HCEC 1CT (cell line): ENCODE measurements at regions not wholly inside any gene's neighbourhood (a gene's known extent, or its start where the extent isn't known, plus 50 kb on each side); places are given as distances from the start of the nearest gene placed in this dataset.

ENCODE experiments used
- DNase-seq: peaks from one replicate; pipeline ENCODE4 v3.0.0-alpha.2; 2017

DNA sequence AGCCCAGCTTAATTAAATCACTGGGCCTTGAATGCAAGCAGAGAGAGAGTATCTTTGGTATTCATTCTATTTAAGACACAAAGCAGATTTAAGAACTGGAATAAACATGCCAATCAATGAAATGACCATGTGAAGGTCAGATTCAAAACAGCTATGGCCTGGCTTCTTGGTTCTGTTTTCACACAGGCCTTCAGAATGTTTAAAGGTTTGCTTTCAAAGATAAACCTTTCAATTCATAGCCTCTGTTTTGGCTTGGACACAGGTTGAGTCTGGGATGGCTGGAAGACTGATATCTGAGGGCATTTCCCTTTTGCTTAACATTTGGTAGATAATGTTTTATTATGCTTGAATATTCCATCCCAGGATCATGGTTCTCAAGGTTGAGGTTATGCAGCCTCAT, 244.4 kb upstream of the KBTBD8 start:
- DNase-seq, result no peak

DNA sequence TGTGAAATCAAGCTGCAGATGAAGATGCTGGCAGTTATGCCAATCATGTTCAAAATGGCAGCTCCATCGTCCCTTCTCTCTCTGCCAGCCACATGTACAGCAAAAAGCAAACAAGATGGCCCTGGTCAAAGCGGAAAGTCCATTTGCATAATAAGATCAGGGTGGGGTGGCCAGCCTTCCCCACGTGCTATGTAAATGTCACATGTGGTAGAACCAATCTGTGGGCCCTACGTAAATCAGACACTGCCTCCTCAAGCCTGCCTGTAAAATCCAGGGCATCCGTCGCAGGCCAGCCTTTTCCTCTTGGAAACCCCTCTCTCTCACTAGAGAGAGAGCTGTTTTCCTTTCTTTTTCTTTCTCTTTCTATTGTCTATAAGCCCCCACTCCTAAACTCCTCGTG, 243.5 kb upstream of the KBTBD8 start:
- no peak for DNase-seq

DNA sequence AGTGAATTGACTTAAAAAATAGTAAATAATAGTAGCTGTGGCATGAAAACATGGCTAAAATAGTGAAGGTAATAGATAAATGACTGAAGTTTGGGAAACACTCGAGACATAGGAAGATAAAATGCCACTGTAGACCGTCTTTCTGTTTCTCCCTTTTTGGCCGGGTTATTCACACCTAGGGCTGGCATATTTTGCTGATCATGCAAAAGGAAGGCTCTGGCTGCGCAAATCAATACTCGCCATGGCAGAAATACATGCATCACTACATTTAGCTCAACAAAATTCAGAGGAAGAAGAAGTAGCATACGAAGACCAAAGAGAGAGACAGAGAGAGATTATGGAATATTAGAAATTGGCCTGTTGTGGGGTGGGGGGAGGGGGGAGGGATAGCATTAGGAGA, 242.2 kb upstream of the KBTBD8 start:
- no peak for DNase-seq

DNA sequence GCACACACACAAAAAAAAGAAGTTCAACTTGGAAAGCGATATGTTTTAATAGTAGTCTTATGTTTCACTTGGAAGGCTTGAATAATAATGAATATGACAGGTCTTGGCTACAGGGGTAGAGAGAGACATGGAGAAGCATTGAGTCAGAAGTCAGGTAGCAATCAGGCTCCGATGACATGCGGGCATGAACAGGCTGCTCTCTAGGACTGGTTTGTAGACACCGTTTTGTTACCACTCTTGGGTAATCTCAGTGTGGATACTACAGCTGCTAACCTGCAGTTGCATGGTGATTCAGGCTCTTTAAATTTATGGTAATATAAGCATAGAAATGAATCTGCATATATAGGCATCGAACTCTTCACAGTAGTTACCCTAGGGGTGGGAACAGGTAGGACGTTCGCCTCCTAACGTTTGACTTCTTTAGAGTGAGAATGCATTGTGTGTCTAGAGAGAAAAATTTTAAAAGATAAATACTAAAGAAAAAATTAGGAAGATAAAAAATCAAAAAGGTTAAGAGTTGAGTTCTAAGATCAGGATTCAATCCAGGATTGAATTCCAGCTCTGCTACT, 241.6 kb upstream of the KBTBD8 start:
- DNase-seq, result no peak

DNA sequence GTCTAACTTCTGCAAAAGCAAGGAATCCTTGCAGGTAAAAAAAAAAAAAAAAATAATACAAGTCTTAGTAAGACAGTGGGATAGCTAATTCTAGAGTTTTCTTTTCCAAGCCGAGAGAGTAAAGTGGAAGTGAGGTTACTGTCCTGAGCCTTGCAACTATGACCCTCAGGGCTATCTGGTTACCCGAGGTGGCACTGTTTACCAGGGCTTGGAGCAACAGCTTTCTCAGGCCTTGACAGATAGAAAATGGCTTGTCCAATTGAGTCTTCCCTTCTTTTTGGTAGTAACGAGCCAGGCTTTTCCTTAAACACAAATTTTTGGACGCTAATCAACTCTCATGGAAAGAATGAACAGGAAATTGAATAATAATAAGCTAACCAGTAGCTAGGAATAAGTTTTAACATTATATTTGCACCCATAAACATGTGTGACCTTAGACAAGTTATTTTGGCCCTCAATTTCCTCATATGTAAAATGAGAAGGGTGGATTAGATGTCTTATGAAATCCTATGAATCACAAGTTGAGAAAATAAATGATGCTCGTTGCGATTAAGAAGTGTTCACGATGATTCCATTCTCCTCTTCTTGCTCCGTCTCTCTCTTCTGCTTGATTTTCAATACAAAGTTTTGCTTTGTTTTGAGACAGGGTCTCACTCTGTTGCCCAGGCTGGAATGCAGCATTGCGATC, 236.9 kb upstream of the KBTBD8 start:
- peak; percentile 86 for DNase-seq

DNA sequence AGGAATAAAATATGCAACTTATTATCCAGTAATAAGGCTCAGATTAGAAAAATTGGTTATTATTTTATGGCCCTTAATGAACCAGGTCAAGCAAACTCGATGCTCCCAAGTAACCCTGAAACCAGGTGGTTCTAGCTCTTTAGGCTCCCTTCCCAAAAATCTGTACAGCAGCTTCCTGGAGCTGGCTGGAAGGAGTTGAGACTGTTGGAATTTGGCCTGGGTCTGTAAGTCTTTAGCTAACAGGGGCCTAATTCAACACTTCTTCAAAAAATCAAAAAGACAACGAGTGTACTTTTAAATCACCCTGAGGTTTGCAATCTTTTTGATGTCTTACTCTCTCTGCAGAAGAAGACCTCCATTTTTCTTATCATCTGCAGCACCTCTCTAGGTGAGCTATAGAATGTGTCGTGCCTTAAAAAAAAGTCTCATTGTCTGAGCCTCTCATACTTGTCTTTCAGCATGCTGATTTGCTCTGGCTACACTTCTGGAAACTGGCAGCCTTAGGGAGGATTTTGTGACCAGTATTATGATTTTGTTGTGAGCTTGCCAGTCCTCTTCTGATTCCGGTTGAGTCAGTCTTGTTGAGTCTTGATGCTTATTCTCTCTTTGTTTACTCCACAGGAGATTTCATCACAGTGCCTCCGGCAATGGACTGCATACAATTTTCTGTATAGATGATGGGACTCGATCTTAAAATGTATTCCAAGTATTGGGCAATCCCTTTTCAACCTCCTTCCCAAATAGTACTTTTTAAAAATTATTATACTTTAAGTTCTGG, 235.0 kb upstream of the KBTBD8 start:
- peak; percentile 86 for DNase-seq

DNA sequence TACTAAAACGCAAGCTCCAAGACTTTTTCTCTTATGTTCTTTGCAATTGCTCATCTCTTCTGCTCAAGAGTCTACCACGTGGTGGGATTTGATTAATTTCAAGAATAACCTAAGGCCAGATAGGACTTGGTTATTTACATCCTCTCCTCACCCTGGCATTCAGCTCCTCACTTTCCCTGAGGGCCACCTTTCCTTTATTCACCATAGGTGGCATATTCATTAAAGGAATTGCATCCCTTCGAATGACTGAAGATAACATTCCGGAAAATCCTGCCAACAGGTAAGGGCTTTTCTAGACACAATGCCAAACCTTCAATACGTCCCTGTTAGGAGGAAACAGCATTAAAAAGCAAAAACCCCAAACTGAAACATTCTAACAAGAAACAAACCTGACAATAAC, 220.0 kb upstream of the KBTBD8 start:
- no peak for DNase-seq

DNA sequence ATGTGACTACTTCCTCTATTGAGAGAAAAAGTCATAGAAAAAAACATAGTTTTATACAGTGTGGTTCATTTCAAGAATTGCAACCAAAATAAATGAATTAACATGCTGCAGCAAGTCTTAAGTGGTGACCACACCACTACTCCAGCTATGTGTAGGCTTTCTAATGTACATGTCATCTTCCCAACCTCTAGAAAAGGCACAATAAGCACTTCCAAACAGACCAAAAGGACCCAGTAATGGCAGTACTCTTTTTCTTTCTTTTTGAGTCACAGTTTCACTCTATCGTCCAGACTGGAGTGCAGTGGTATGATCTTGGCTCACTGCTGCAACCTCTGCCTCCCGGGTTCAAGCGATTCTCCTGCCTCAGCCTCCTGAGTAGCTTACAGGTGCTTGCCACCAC, 219.3 kb upstream of the KBTBD8 start:
- no peak for DNase-seq

DNA sequence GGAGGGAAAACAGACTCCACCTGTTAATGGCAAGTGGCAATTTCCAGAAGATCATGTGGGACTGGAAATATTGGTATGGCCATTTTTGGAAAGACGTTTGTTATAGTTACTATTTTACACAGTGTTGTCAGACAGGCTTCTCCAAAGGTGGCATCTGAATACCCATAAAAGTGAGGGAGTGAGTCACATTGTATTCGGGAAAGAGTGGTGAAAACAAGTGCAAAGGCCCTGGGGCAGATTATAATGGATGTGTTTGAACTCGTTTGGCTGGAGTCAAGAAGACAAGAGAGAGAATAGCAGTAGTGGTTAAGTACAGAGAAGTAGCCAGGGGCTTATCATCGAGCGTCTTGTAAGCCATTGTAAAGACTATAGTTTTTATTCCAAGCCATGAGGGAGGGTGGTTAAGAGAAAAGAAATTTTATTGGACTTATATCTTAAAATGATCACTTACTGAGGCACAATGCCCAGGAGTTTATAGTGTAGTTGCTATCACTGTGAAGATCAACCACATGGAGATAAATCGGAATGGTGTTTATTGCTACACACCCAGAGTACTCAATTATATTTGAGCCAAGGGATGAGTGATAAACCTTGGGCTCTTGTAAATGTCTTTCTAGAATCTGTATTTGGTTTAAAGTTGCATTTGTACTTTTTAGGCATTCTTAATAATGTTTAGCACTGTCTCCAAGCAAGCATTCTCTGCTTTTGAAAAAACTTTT, 212.8 kb upstream of the KBTBD8 start:
- DNase-seq, result no peak

DNA sequence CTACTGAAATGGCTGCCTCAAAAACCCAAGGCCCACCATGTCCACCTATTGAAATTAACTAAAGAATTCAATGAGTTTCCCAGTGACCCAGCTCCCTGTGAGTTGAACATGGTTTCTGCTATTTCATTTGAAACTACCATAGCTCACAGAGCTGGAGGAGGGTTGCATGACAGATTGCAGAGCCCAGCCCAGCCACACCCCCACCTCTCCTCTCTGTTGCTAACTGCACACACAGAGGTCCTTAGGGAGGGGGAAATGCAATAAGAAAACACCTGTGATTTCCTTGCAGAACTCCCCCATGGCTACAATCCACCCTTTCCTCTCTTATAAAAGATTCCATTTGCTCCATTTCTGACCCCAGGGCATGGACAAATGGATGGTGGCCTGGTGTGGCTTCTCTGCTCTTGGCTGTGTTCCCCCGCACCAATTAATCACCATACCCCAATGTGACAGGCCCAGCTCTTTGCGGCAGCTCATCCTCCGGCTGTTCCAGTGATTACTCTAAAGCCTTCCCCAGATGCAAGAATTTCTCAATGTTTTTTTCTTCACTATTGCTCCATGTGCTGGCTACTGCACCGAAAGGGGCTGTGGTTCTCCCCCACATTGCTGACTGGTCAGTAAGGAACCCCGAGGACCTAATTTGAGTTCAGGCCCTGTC, 208.4 kb upstream of the KBTBD8 start:
- DNase-seq, result peak; percentile 52

DNA sequence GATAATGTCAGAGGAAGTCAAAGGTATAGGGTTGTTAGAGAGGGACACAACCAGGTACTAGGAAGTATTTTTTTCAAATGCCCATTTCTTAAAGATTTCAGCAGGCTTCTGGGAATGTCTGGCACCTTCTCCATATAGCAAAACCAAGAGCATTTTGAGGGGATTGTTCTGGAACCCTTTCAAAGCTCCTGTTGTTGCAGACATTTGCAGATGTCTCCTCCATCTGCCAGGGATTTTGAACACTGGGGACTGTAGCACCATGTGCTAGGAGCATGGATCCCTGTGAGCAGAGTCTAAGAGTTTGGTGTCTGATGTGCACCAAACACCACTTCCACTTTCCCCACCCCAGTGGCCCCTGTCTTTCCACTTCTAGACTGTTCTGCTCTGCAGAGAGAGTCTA, 206.0 kb upstream of the KBTBD8 start:
- DNase-seq, result no peak

DNA sequence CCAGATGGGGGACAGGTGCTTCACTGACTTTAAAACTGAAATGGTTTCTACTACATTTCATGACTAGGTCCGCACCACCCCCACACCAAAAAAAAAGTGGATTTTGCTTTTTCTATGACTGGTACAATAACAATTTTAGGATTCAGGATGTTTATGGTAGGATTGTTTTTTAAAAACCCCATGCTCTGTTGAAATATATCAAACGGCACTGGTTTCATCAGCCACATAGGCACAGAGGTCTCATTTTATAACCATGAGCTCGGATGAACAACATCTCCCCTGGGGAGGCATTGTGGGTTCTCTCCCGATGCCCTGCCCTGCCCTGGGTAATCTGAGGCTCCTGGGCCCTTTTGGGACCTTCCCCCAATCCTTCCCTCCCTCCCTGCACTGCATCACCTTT, 202.7 kb upstream of the KBTBD8 start:
- peak; percentile 91 for DNase-seq

DNA sequence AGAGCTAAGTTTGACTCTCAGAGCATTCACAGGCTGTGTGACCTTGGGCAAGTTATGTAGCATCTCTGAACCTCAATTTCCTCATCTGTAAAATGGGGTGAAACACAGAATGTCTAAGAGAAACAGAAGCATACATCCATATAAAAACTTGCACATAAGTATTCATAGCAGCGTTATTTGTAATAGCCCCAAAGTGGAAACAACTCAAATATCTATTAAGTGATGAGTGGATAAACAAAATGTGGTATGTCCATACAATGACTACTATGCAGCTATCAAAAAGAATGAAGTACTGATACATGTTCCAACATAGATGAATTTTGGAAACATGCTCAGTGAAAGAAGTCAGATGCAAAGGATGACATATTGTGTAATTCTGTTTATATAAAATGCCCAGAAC, 201.8 kb upstream of the KBTBD8 start:
- no peak for DNase-seq

DNA sequence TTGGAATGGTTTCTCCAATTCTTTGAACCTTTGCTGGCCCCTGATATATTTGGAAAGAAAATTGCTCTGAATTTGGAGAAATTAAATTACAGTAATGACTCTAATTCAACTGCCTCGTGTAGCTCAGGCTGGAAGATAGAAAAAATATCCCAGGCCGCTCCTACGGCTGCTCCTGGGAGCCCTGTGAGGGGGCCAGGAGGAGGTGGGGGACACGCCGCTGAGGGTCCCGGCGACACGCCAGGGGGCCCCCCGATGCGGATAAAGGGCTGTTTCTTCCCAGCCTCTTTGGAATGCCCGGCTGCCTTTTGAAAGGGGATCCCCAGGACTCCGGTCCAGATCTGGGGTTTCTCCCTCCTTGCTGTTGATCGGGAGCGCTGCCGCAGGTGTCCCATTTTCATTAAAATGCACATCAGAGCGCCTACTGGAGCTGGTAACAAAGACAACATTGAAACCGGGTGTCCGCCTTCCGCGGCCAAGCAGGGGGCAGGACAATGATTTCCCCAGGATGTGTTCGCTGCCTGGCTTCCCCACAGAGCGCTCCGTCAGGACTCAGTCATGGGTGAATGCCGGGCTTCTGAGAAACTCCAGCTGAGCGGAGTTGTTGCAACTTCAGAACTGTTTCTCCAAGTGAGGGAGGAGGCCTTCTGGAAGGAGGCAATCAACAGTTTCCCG, 200.1 kb upstream of the KBTBD8 start:
- DNase-seq, result peak; percentile 74

DNA sequence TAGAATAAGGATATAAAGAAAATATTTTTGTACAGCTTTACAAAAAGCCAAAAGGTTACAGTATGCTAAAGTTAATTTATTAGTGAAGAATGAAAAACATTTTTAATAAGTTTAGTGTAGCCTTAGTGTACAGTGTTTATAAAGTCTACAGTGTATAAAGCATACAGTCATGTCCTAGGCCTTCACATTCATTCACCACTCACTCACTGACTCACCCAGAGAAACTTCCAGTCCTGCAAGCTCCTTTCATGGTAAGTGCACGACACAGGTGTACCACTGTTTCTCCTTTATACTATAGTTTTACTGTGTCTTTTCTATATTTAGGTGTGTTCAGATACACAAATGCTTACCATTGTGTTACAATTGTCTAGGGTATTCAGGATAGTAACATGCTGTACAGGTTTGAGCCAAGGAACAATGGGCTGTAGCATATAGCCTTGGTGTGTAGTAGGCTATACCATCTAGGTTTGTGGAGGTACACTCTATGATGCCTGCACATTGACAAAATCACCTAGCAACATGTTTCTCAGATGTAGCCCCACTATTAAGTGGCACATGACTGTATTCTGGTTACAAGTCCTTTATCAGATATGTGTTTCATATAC, 197.1 kb upstream of the KBTBD8 start:
- peak; percentile 63 for DNase-seq

DNA sequence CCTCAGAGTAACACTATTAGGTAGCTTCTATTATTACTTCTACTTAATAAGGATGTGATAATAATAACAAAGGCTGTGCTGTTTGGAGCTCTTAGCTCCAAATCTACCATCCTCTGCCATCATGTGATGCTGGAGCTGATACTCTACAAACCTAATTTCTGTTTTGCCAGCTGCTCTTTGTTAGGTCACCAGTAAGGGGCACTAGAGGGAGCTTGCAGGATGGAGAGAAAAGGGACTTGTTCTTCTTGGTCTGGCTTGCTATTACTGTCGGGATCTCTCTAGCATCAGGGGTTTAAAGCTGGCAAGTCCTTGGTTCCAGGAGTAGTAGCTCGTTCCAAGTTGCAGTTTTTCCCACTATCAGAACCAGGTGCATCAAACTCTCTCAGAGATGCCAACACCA, 194.9 kb upstream of the KBTBD8 start:
- no peak for DNase-seq

DNA sequence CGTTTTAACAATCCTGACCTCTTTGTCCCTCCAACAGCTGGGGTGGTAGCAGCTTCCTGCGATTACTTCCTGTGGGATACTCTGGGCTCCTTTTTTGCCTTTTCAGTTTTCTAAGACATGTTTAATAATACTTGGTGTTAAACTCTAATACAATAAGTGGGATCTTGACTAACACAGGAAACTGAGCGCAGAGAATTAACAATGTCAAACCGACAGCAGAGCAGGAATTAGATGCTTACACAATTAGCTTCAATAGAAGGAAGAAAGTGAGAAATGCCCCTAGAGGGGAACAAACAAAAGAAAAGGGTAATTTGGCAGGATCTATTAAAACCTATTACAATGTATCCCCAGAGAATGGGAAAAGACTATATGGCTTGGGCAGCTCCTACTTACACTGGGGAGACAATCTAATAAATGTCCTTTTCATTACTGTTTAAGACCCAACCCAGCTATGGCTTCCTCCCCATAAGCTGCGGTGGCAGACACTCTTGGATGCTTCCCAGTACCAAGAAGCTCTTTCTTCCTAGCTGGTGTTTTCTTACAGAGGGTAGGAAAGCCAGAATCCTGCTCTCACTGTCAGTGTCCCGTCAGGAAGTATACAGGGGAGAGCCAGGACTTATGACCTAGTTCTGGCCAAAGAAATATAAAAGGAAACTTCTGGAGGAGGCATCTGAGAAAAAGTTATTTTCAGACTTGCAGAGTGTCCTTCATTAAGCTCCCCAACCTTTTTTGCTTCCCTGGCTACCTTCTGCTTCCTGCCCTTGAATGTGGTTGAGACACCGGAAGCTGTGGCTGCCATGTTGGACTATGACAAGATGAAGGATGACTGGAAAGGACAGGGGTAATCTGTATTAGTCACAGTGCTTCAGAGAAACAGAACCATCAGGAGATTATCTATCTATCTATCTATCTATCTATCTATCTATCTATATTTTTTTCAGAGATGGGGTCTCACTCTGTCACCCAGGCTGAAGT, 194.1 kb upstream of the KBTBD8 start:
- DNase-seq, result no peak

DNA sequence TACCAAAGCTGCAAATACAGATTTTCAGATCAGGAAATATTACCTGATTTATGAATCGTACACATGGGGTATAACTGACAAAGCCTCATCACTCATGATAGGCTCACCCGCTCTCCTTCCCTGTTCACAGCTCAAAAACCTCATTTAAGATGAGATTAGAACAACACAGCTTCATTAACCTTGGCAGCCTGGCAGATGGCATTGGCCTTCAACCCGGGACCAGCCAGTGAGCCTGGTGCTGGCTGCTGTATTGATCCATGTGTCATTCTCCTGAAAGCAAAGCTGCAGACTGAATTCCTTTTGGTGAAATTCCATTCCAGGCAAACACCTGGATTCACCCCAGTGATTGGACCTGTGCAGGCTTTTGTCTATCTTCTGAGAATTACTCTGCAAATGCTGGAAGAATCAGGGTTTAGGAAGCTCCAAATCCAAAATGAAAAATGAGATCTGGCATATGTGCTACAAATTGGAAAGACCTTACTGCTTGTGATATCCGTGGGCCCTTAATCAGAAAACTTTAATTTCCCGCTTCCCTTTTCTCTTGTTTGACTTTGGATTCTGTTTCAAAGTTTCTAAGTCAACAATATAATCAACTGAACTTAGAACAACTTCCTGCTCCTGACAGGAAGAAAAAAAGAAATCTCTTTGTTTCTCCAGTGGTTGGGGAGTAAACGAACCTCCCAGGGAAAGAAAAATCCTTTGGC, 189.1 kb upstream of the KBTBD8 start:
- no peak for DNase-seq

DNA sequence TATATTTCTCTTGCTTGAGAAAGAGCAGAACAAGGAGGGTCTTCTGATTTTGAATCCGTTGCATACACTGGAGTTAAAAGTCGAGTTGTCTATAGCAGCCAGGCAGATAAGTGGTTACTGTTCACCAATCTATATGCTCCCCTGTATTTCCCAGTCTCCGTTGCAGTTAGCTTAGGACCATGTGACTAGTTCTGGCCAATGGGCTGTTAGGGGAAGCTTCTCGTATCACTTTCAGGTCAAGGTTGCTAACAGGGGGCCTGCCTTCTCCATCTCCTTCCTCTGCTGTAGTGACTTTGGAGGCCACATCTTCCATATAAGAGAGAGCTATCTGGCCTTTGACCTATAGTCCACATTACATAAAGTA, 188.5 kb upstream of the KBTBD8 start:
- DNase-seq, result no peak

DNA sequence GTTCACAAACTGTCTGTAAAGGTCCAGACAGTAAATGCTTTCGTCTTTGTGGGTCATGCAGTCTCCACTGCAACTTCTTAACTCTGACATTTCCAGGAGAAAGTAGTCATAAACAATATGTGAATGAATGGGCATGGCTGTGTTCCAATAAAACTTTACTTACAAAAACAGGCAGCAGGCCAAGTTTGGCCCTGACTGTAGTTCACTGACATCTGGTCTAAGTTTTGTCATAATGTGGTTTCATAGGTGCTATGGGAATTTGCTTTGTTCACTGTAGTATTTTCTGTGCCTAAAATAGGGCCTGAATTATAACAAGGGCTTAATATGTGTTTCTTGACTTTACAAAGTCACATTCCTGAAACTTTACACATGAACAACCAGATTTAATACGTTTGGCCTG, 186.0 kb upstream of the KBTBD8 start:
- peak; percentile 78 for DNase-seq
